Sciatic nerve (tissue), 2 donors: ENCODE measurements at regions not wholly inside any gene's neighbourhood (a gene's known extent, or its start where the extent isn't known, plus 50 kb on each side); places are given as distances from the start of the nearest gene placed in this dataset.

Experiments
- ATAC-seq: fragments of 200-7000 bp; cut with Tn5 transposase; one replicate; pipeline ENCODE4 v1.9.1; 2020; ENCODE audit warnings: mild to moderate bottlenecking, moderate library complexity
- DNase-seq: peaks from one replicate; pipeline ENCODE4 v3.0.0-alpha.2; 2020; ENCODE audit warnings: low spot score
- intact Hi-C: fragments of 100-400 bp; cut with DNase I; formaldehyde crosslinking; loops from one replicate; pipeline ENCODE4 v1.14.2; 2022
- donor health status: DM: no; HTN: no; CAD: no.
- donor health status: DM: no; HTN: no; CAD: no.

DNA sequence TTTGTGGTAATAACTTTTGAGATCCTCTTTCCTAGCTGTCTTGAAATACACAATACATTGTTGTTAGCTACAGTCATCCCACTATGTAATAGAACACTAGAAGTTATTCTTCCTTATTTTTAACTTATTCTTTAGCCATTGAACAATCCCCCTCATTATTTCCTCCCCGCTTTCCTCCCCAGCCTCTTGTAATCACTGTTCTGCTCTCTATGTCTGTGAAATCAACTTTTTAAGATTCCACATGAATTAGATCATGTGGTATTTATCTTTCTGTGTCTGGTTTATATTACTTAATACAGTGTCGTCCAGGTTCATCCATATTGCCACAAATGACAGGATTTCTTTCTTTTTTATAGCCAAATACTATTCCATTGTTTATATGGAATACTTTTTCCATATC is 72.9 kb downstream of the SLC10A2 start:
- ATAC-seq (no peak), DNase-seq (no peak)
- intact Hi-C loops = no loop called here

DNA sequence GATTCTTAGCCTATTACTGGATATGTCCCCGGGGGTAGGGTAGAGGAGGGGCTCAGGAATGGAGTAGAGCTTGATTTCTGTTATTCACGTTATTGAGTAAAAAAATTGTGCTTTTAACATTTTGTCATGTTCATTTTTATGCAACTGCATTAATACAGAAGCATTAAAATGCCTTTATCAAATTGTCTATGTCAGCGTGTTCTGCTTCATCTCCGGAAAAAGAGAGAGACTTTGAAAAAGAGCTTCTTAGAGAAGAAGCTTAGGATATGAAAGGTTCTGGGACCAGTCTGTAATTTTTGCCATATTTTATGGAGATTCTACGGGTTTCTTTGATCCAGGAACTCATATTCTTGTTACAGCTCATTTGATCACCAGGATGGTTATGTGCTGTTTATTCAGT is 82.0 kb downstream of the SLC10A2 start:
- ATAC-seq = no peak
- DNase-seq = no peak
- intact Hi-C loops = no loop called here

DNA sequence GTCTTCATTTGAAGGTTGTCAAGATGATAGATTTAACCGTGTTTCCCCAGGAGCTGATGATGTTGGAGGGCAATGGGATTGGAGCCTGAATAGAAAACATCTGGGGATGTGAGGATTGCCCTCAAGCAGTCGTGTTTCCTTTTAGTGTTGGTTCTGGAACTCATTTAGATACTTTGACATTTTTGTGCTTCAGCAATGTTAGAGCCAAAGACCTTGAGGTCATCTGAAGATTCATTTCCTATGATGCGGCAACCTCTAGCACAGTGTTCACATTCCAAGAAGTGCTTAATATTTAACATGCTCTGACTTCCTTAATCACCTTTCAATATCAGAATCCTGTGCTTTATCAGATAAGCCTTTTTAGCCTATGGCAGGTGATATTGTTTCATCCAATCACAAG is 82.7 kb downstream of the SLC10A2 start:
- DNase-seq (no peak), ATAC-seq (peak; percentile 79)
- intact Hi-C loops = no loop called here

DNA sequence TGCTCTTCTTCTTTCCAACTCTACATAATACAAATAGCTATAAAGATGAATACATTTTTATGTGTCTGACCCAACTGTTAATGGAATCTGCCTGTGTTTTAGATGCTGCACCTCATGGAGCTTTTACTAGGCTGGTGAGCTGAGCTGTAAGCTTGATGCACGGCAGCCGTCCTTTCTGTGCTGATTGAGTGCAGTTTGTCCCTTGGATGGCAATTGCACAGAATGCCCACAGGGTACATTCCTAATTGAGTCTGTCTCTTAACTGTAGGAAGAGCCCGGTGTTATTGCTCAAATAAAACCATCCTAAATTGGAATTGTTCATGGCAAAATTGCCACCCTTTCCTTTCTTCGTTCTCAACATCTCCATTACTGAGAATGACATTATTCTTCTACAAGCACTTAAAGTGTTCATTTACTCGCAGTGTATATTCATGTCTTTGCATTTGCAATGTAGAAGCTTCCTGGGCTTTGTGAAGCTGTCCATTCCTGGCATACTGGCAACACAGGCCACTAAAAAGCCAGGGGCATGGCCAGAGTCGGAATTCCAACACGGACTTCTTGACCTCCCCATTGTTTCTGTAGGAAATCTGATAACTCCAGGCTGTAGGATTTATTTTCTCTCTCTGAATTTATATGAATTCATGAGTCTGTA is 85.8 kb downstream of the SLC10A2 start:
- ATAC-seq = no peak
- intact Hi-C loops = no loop called here
- DNase-seq = no peak

DNA sequence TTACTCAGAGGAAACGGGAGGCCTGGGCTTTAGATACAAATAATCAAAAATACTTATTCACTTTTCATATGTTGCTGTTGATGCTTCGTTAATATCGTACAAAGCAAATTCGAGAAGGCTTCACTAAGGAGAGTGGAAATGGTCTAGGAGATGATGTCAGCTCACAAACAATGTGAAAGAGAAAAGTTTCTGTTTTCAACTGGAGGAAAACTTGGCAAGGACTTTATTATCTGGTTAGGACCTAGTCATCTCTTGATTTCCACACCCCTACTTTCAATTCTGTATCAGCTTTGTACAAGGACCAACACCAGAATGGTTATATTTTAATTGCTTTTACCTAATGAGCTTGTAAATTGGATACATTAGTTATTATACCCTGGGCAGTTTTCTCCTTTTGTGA is 88.0 kb downstream of the SLC10A2 start:
- intact Hi-C loops = no loop called here
- ATAC-seq (peak; percentile 78), DNase-seq (no peak)

DNA sequence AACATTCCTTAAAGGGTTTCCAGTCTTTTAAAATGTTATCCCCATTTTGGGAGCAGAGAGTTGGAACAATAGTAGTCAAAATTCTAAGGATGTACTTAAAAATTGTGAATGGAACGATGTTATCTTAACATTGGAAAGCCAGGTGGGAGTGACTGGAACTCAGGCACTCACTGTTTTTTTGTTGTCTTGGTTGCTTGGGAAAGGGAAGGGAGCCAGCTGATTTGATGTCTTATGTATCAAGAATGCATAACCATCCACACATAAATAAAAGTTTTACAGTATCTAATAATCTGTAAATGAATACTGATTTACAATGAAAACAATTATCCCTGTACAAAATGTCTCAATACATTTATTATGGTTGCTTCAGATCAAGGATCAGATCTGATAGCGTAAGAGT is 88.7 kb downstream of the SLC10A2 start:
- intact Hi-C loops = no loop called here
- DNase-seq (no peak), ATAC-seq (no peak)

DNA sequence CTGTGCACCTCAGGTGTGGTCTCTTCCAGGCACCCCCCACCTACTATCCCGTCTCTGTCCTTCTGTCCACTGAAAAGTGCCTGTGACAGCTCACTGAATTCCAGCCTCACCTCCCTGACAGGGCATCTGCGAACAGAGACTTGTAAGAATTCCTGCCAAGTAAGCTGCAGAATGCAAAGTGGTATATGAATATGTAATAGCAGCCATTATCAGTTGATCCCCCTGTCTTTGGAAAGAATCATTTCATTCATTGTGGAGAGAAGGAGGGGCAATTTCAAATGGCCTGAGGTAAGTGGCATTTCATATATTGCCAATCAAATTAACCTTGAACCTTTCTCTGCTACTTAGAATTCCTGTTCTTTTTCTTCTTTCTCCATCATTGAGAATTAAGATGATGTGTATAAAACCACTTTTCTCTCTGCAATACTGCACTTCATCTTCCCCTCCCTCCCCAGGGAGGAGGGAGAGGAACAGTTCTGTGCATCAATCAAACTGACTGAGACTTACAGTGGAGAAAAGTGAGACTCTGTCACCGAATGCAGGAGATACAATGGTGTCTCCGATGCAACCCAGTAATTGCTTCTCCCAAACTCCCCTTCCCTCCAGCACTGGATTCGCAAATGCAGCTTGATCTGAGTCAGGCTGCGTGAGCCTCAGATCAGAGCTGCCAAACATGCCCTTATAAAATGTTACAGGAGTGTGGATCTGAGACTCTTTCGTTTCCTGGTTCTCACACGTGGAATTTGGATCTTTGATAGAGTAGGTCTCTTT is 91.7 kb downstream of the SLC10A2 start:
- intact Hi-C loops = no loop called here
- ATAC-seq (no peak), DNase-seq (no peak)

DNA sequence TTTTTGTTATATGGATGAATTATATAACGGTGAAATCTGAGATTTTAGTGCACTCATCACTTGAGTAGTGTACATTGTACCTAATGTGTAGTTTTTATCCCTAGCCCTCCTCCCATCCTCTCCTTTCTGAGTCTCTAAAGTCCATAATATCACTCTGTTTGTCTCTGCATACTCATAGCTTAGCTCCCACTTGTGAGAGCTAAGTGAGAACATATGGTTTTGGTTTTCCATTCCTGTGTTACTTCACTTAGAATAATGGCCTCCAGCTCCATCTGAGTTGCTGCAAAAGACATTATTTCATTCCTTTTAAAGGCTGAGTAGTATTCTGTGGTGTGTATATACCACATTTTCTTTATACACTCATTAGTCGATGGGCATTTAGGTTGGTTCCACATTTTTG is 94.0 kb downstream of the SLC10A2 start:
- intact Hi-C loops = no loop called here
- DNase-seq (no peak), ATAC-seq (no peak)

DNA sequence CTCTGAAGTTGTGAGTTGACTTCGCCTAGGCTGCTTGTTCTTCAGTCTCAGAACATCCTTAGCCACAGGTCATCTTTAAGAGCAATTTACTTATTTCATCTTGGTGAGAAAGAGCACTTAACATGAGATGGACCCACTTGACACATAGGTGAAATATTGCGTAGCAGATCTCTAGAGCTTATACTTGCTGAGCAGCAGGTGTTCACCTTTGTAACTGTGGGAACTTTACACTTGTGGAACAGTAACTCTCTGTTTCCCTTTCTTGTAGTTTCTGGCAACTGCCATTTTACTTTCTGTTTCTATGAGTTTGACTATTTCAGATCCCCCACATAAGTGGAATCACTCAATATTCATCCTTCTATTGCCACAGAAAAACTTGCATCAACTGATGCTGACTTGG is 95.7 kb downstream of the SLC10A2 start:
- intact Hi-C loops = no loop called here

DNA sequence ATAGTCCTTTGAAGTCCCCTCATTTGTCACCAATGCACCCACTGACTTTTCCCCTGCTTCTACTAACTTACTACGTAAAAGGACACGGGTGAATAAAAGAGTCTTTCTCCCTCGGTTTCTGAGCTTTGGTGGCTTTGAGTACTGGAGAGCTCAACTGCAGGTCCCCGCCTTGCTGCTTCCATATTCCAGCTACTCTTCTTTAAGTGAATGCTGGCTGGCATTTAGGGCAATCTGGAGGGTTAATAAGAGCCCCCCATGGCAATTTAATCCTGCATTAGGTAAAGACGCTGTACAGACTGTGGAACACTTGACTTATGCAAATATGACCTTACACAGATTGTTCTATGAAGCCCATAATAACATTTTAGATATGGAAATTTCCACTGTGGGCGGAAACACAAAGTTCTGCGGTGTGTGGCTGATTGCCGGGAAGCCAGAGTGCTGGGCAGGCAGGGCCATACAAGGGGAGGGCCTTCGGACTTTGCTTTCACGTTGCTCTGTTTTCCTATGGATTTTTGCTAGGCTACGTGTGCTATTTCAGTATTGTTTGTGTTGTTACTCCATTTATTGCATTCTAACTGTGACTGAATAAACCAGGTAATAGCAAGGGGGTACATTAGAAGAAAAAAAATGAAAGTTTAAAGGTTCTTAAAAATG is 97.5 kb downstream of the SLC10A2 start:
- ATAC-seq (no peak), DNase-seq (no peak)
- intact Hi-C loops = no loop called here

More for the DNA sequence above, 95.7 kb downstream of the SLC10A2 start:
- DNase-seq (no peak), ATAC-seq (no peak)

DNA sequence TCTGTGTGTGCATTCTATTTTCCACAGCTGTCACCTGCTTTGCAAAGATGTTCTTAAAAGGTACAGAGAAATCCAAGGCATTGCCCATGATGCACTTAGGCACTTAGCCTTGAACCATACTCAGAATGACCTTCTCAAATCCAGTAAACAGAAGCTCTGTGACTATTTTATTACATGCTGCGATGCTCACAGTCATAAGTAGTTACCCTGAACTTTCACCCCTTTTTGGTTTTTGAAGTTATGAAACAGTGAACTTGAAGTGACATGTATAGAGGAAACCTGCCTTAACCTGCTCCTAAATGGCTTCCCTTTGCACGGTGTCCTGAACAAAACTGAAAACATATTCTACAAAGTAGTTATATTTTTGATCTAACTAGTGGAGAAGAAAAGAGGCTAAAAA is 100.4 kb downstream of the SLC10A2 start:
- DNase-seq (no peak), ATAC-seq (no peak)
- intact Hi-C loops = no loop called here

DNA sequence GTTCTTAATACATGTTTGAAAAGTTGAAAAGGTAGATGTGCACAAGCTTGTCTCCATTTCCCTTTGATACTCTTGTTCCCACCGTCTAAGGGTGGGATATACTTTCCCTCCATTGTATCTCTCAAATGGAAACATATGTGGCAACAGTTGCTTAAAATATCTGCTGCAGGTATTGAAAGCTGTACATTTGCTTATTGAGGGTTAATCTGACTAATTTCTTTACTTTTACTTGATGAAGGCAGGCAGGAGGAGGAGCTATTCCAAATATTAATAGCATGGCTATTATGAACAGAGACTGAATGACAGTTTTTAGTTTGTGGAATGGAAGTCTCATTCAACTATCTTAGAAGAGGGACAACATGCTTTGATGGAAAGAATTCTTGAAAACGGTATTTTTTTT is 103.8 kb downstream of the SLC10A2 start:
- DNase-seq = no peak
- intact Hi-C loops = no loop called here
- ATAC-seq = no peak

DNA sequence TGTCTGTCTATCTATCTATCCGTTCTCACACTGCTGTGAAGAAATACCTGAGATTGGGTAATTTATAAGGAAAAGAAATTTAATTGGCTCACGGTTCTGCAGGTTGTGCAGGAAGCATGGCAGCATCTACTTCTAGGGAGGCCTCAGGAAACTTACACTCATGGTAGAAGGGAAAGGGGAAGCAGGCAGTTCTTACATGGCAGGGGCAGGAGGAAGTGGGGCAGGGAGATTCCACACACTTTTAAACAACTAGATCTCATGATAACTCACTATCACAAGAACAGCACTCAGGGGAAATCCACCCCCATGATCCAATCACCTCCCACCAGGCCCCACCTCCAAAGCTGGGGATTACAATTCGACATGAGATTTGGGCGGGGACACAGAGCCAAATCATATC is 105.3 kb downstream of the SLC10A2 start:
- ATAC-seq (no peak), DNase-seq (no peak)
- intact Hi-C loops = no loop called here

DNA sequence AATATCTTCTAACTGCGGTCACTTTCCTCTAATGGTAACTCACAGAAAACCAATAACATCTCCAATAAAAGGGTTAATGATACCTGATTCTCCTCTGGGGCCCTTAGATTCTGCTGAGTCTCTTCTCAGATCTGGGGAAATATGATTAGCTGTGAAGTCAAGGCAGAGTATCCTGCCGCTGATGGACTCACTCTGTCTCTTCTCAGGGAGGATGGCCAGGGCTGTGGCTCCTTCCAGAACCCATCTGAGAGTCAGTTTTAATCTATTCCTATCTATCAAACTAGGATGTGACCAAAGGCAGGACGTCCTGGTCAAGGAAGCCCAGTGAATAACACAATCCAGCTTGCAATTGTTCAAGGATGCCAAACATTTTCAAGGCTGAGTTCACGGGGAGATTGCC is 109.8 kb downstream of the SLC10A2 start:
- no peak for ATAC-seq
- intact Hi-C loops = no loop called here
- DNase-seq = no peak

DNA sequence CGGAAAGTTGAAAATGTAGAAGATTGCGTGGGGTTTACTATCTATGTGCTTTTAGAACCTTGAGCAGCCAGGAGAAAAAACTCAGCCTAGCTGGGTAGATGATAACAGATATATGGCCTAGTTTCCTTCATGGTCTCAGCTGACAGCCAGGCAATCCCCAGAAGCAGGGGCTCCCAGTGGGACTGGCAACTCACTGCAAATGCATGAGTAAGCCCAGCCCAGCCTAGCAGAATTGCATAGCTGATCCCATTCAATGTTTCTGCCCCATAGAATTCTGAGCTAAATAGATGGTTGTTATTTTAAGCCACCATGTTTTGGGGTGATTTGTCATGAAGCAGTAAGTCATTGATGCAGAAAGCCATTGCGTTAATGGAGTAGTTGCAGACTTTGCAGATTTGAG is 108.5 kb downstream of the ERCC5 start:
- ATAC-seq = no peak
- intact Hi-C loops = no loop called here
- no peak for DNase-seq

DNA sequence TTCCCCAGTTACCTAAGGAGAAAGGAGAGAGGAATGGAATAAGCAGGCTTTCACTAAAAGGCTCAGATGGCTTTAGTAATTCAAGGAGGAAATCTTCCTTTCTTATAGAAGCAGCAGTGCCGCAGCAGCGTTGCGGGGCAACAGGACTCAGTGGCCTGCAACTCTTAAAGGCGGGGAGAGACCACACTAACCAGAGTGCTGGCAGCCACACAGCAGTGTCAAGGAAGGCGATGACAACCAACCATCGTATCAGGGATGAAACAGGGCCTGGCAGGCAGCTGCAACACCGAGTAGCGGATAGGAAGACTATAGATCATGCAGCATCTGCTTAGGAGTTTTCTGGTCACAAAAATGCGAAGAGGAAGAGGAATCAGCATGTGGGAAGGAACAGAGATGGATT is 106.0 kb downstream of the ERCC5 start:
- no peak for ATAC-seq
- intact Hi-C loops = no loop called here

DNA sequence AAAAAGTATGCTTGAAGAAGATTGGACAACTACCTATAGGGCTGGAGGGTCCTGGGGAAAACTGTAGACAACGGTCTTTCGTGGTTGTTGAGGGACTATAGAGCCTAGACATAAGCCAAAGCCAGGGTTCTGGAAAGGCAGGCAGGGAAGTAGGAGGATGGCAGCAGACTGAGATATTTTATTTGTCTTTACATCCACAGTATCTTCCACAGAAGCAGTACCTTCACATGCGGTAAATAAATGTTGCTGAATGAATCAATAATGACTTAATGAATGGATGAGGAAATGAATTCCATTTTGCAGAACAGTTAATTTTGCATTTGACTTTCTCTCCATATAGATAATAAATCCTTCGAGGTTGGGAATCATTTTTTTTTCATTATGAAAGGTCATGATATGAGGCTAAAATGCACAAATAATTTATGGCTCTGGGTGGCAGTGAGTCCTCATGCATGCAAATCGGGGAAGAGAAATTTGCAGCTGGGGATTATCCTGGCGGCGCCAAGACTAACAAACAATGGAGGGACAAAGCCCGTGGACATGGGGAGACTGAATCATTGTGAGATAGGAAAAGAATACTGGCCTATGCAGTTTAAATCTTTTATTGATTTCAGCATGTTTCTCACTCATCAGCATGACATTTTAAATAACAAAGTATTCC is 102.0 kb downstream of the ERCC5 start:
- DNase-seq (no peak), ATAC-seq (peak; percentile 65)
- intact Hi-C loops = loop anchor here (5.0 kb wide), 1 partner anchor 1111 kb away; no protein-coding TSS in a partner anchor

More for the DNA sequence above, 106.0 kb downstream of the ERCC5 start:
- DNase-seq = no peak

DNA sequence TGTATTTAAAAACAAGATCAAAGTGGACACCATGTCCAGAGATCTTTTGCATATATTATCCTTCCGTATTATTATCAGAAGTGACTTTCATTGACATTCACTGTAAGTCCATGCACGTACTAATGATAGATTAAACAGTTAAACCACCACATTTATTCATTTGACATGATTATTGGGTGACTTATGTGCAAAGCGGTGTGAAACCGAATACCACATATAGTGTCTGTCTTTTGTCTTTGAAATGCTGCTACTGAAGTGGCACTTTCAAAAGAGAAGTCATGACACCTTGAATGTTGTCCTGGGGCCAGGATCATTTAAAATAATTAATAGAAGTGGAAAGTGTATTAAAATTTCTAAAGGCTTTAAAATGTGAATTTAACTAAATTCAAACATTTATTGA is 100.1 kb downstream of the ERCC5 start:
- DNase-seq (no peak), ATAC-seq (no peak)
- intact Hi-C loops = loop anchor here (5.0 kb wide), 1 partner anchor 1109 kb away; no protein-coding TSS in a partner anchor

DNA sequence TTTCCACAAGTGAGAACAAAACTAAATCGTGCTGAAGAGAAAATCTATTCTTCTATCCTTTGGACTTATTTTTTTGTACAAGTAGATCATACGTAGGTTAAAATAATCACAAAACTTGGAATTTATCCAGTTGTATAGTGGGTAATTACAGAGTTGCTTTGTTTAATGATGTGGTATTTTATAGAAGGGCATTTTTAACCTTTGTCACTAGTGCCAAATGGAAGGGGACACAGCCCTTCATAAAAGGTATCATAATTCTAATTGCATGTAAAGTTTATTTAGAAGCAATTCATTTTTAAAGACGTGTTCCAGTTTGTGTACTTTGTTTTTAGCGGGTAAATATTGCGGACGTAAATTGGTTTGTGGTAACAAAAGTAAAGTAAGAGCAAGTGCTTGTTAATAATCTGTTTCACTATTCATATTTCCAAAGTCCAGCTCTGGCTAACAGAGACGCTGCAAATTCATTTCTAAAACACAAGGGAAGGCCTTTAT is 99.5 kb downstream of the ERCC5 start:
- intact Hi-C loops = loop anchor here (5.0 kb wide), 1 partner anchor 1108 kb away; no protein-coding TSS in a partner anchor
- ATAC-seq (no peak), DNase-seq (no peak)
